HepG2 (cell line): ENCODE measurements at regions not wholly inside any gene's neighbourhood (a gene's known extent, or its start where the extent isn't known, plus 50 kb on each side); places are given as distances from the start of the nearest gene placed in this dataset.

Experiments used
- ATAC-seq: fragments of 200-7000 bp; cut with Tn5 transposase; 3 replicates; pipeline ENCODE4 v1.9.1; 2020; ENCODE audit warnings: mild to moderate bottlenecking, moderate library complexity
- BruUV-seq: library from RNA; stranded (reverse); fragments of 400-500 nt; replicated peaks from 2 replicates; lab custom pipeline; 2021; lab: Mats Ljungman, UMichigan
- CTCF ChIA-PET: fragments of 300-600 bp; formaldehyde crosslinking; extraction: SDS; loops from one replicate; lab custom pipeline; 2021; ENCODE audit warnings: low total read pairs, inconsistent platforms, low intra/inter-chr PET ratio; lab: Yijun Ruan, JAX
- POLR2A ChIA-PET: fragments of 350-600 bp; sonication (Branson Sonifier 250); formaldehyde crosslinking; loops from one replicate; lab custom pipeline; 2020; ENCODE audit warnings: antibody characterized with exemption, inconsistent platforms; lab: Yijun Ruan, JAX
- DNase-seq: peaks from one replicate; pipeline ENCODE4 v3.0.0-alpha.2; 2015; ENCODE audit warnings: low spot score
- FAIRE-seq: peaks from 3 replicates; lab custom pipeline; 2011; peaks lifted over from hg19 to GRCh38; lab: Jason Lieb, UNC
- H2AFZ ChIP-seq: one replicate; pipeline ENCODE4 v1.6.1; 2011; ENCODE audit warnings: low read length, inconsistent platforms
- H3K27ac ChIP-seq: fragments of 300-600 bp; 3 replicates; pipeline ENCODE4 v1.8.0; 2011; ENCODE audit warnings: mixed run types, mild to moderate bottlenecking, mixed read lengths, low read length, inconsistent platforms; ENCODE audit not compliant: insufficient read depth; ENCODE audit errors: extremely low read length
- H3K27me3 ChIP-seq, 2 experiments: fragments of 200-600 bp in 1 of 2; 2 replicates in 1 of 2; 3 replicates in 1 of 2; pipeline versions ENCODE4 v1.6.0 to v1.8.0; 2011; ENCODE audit warnings: low read length in 2 of 2, mild to moderate bottlenecking in 2 of 2, moderate library complexity in 2 of 2, inconsistent platforms in 1 of 2; ENCODE audit not compliant: insufficient read depth in 2 of 2, control insufficient read depth in 1 of 2
- H3K36me3 ChIP-seq, 2 experiments: fragments of 200-600 bp in 1 of 2; replicated peaks in 1 of 2; 2 replicates in 1 of 2; 3 replicates in 1 of 2; pipeline versions ENCODE4 v1.5.1 to v1.8.0; 2011; ENCODE audit warnings: low read length in 2 of 2, inconsistent platforms in 1 of 2; ENCODE audit not compliant: insufficient read depth in 2 of 2, control insufficient read depth in 1 of 2
- H3K4me1 ChIP-seq: 2 replicates; pipeline ENCODE4 v1.5.1; 2012; ENCODE audit warnings: low read length, inconsistent platforms; ENCODE audit not compliant: insufficient read depth
- H3K4me2 ChIP-seq: 2 replicates; pipeline ENCODE4 v1.6.0; 2011; ENCODE audit warnings: low read depth, low read length, inconsistent platforms
- H3K4me3 ChIP-seq, 3 experiments: fragments of 200-600 bp in 1 of 3; sonication (generic), shearing (Covaris generic) in 1 of 3; replicated peaks in 1 of 3; 2 replicates each; pipeline ENCODE4 v1.5.1; 2011 to 2016; ENCODE audit warnings: low read length in 3 of 3, inconsistent platforms in 2 of 3, low read depth in 2 of 3, mild to moderate bottlenecking in 2 of 3, control low read depth in 1 of 3, mixed read lengths in 1 of 3; ENCODE audit not compliant: insufficient read depth in 1 of 3
- H3K79me2 ChIP-seq: one replicate; pipeline ENCODE4 v1.6.1; 2011; ENCODE audit warnings: low read length, inconsistent platforms; ENCODE audit not compliant: insufficient read depth
- H3K9ac ChIP-seq: 2 replicates; pipeline ENCODE4 v1.6.0; 2011; ENCODE audit warnings: mild to moderate bottlenecking, low read depth, low read length, inconsistent platforms; ENCODE audit not compliant: insufficient read depth
- H3K9me3 ChIP-seq: 2 replicates; pipeline ENCODE4 v1.5.1; 2012; ENCODE audit warnings: mild to moderate bottlenecking, low read length
- H4K20me1 ChIP-seq: 2 replicates; pipeline ENCODE4 v1.6.0; 2011; ENCODE audit warnings: inconsistent platforms, mild to moderate bottlenecking, low read length, moderate library complexity; ENCODE audit not compliant: insufficient read depth
- AHR ChIP-seq: IDR thresholded peaks from 2 replicates; pipeline ENCODE4 v1.6.1; 2018; ENCODE audit warnings: missing genetic modification reagents, missing compliant biosample characterization
- ATF7 ChIP-seq, 2 experiments: fragments of 450-650 bp in 1 of 2; sonication (generic) in 1 of 2; formaldehyde crosslinking in 1 of 2; IDR thresholded peaks; 2 replicates each; pipeline versions ENCODE4 v1.4.0 to v1.6.1; 2016 to 2020; ENCODE audit warnings: antibody characterized with exemption in 1 of 2, mild to moderate bottlenecking in 1 of 2, missing genetic modification reagents in 1 of 2
- BCL6 ChIP-seq: IDR thresholded peaks from 2 replicates; pipeline ENCODE4 v1.6.1; 2016; ENCODE audit warnings: missing genetic modification reagents, missing compliant biosample characterization
- CTCF ChIP-seq: sonication (generic); formaldehyde crosslinking; IDR thresholded peaks from 2 replicates; pipeline ENCODE4 v1.5.0; 2020; ENCODE audit warnings: mild to moderate bottlenecking, missing genetic modification reagents, moderate library complexity
- ETS1 ChIP-seq: sonication (generic); formaldehyde crosslinking; IDR thresholded peaks from 2 replicates; pipeline ENCODE4 v1.4.0; 2020; ENCODE audit warnings: missing genetic modification reagents
- GABPB1 ChIP-seq: IDR thresholded peaks from 2 replicates; pipeline ENCODE4 v1.6.1; 2016; ENCODE audit warnings: mild to moderate bottlenecking, missing genetic modification reagents, moderate library complexity, missing compliant biosample characterization
- KAT2B ChIP-seq: fragments of 150-350 bp; IDR thresholded peaks from 2 replicates; pipeline ENCODE4 v1.6.1; 2014; ENCODE audit warnings: low read depth, low read length, borderline replicate concordance
- KMT2B ChIP-seq: IDR thresholded peaks from 2 replicates; pipeline ENCODE4 v1.6.1; 2016; ENCODE audit warnings: missing genetic modification reagents, missing compliant biosample characterization
- NR1H2 ChIP-seq: sonication (generic); formaldehyde crosslinking; IDR thresholded peaks from 2 replicates; pipeline ENCODE4 v1.8.1; 2022; ENCODE audit warnings: low read depth, missing genetic modification reagents, borderline replicate concordance
- STAT5B ChIP-seq: sonication (generic); formaldehyde crosslinking; IDR thresholded peaks from 2 replicates; pipeline ENCODE4 v1.4.0; 2020; ENCODE audit warnings: missing genetic modification reagents
- U2AF2 ChIP-seq: fragments of 200-400 bp; formaldehyde crosslinking; IDR thresholded peaks from 2 replicates; pipeline ENCODE4 v1.6.1; 2017; ENCODE audit warnings: low read depth, mild to moderate bottlenecking, low read length
- ZBTB38 ChIP-seq: sonication (generic); formaldehyde crosslinking; IDR thresholded peaks from 2 replicates; pipeline ENCODE4 v1.5.1; 2020; ENCODE audit warnings: mild to moderate bottlenecking, missing genetic modification reagents
- ZNF260 ChIP-seq: sonication (generic); formaldehyde crosslinking; IDR thresholded peaks from 2 replicates; pipeline ENCODE4 v1.4.0; 2020; ENCODE audit warnings: missing genetic modification reagents, low read depth, mild to moderate bottlenecking, borderline replicate concordance
- ZNF607 ChIP-seq: sonication (generic); formaldehyde crosslinking; IDR thresholded peaks from 2 replicates; pipeline ENCODE4 v1.5.1; 2020; ENCODE audit warnings: missing genetic modification reagents, mild to moderate bottlenecking, borderline replicate concordance
- WGBS: methylation state at CpG from one replicate; pipeline ENCODE4 v1.1.6; 2017; ENCODE audit warnings: low lambda C conversion rate; 5-methylcytosine and 5-hydroxymethylcytosine counted together
- in situ Hi-C: cut with HindIII; loops from 2 replicates; pipeline ENCODE4 v1.10.0; 2017; ENCODE audit warnings: low pct_unique_long_range_greater_than_20kb; ENCODE audit not compliant: extremely low pct_ligation_motif_present
- intact Hi-C: fragments of 100-400 bp; cut with micrococcal nuclease; formaldehyde crosslinking; loops from one replicate; pipeline ENCODE4 v1.10.0; 2022; ENCODE audit not compliant: unreplicated experiment
- TF ChIP-seq, protein P1 (sequence below): sonication (generic); formaldehyde crosslinking; IDR thresholded peaks from 2 replicates; pipeline ENCODE4 v1.4.0; 2020; ENCODE audit warnings: missing genetic modification reagents, borderline replicate concordance
- TF ChIP-seq, protein P2 (sequence below): sonication (generic); formaldehyde crosslinking; IDR thresholded peaks from 2 replicates; pipeline ENCODE4 v1.5.0; 2020; ENCODE audit warnings: mild to moderate bottlenecking, missing genetic modification reagents

GRCh38 chr10:125555267-125555666, 127.7 kb downstream of the TEX36 start:
- intact Hi-C loops (no loop called here), in situ Hi-C loops (no loop called here)
- H3K4me2 ChIP-seq = no peak overlapping the region
- H3K27me3 ChIP-seq = peaks cover 2 to 23% of the 10 kb centered on the region in 2 experiments; a peak in 3 of 5 replicates
- H4K20me1 ChIP-seq = no peaks in the 10 kb centered on the region
- H3K27ac ChIP-seq = no peak overlapping the region
- WGBS = 14% methylated on average over 9 of the region's 9 CpGs
- no peaks in the 10 kb centered on the region for H3K36me3 ChIP-seq
- H2AFZ ChIP-seq = no peak overlapping the region
- ATAC-seq = no peak
- no peak for FAIRE-seq
- ChIA-PET CTCF (no interaction called here), POLR2A (no interaction called here)
- DNase-seq = no peak
- no peak overlapping the region for H3K4me3 ChIP-seq
- no peaks in the 10 kb centered on the region for H3K4me1 ChIP-seq
- no peaks in the 10 kb centered on the region for H3K79me2 ChIP-seq
- no peak overlapping the region for H3K9ac ChIP-seq
- no peaks in the 10 kb centered on the region for H3K9me3 ChIP-seq
- BruUV-seq = no TSS peak
- no peak for TF ChIP-seq AHR (CRISPR knock-in tag)
- TF ChIP-seq, protein P1, sequence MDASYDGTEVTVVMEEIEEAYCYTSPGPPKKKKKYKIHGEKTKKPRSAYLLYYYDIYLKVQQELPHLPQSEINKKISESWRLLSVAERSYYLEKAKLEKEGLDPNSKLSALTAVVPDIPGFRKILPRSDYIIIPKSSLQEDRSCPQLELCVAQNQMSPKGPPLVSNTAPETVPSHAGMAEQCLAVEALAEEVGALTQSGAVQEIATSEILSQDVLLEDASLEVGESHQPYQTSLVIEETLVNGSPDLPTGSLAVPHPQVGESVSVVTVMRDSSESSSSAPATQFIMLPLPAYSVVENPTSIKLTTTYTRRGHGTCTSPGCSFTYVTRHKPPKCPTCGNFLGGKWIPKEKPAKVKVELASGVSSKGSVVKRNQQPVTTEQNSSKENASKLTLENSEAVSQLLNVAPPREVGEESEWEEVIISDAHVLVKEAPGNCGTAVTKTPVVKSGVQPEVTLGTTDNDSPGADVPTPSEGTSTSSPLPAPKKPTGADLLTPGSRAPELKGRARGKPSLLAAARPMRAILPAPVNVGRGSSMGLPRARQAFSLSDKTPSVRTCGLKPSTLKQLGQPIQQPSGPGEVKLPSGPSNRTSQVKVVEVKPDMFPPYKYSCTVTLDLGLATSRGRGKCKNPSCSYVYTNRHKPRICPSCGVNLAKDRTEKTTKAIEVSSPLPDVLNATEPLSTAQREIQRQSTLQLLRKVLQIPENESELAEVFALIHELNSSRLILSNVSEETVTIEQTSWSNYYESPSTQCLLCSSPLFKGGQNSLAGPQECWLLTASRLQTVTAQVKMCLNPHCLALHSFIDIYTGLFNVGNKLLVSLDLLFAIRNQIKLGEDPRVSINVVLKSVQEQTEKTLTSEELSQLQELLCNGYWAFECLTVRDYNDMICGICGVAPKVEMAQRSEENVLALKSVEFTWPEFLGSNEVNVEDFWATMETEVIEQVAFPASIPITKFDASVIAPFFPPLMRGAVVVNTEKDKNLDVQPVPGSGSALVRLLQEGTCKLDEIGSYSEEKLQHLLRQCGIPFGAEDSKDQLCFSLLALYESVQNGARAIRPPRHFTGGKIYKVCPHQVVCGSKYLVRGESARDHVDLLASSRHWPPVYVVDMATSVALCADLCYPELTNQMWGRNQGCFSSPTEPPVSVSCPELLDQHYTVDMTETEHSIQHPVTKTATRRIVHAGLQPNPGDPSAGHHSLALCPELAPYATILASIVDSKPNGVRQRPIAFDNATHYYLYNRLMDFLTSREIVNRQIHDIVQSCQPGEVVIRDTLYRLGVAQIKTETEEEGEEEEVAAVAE = no peak
- TF ChIP-seq GABPB1 = no peak
- TF ChIP-seq, protein P2, sequence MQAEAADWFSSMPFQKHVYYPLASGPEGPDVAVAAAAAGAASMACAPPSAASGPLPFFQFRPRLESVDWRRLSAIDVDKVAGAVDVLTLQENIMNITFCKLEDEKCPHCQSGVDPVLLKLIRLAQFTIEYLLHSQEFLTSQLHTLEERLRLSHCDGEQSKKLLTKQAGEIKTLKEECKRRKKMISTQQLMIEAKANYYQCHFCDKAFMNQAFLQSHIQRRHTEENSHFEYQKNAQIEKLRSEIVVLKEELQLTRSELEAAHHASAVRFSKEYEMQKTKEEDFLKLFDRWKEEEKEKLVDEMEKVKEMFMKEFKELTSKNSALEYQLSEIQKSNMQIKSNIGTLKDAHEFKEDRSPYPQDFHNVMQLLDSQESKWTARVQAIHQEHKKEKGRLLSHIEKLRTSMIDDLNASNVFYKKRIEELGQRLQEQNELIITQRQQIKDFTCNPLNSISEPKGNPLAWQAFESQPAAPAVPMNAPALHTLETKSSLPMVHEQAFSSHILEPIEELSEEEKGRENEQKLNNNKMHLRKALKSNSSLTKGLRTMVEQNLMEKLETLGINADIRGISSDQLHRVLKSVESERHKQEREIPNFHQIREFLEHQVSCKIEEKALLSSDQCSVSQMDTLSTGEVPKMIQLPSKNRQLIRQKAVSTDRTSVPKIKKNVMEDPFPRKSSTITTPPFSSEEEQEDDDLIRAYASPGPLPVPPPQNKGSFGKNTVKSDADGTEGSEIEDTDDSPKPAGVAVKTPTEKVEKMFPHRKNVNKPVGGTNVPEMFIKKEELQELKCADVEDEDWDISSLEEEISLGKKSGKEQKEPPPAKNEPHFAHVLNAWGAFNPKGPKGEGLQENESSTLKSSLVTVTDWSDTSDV (CRISPR knock-in tag) = no peak
- no peak for TF ChIP-seq NR1H2
- TF ChIP-seq KAT2B = no peak
- no peak for TF ChIP-seq ZNF607 (CRISPR knock-in tag)
- TF ChIP-seq ETS1 (CRISPR knock-in tag) = no peak
- no peak for TF ChIP-seq ZBTB38 (CRISPR knock-in tag)
- TF ChIP-seq ATF7 (IDR thresholded peaks at IDR 0.05) = no peak
- TF ChIP-seq ATF7 (CRISPR knock-in tag; IDR thresholded peaks at IDR 0.05) = no peak
- no peak for TF ChIP-seq U2AF2
- TF ChIP-seq STAT5B (CRISPR knock-in tag) = no peak
- no peak for TF ChIP-seq BCL6 (CRISPR knock-in tag)
- TF ChIP-seq CTCF (CRISPR knock-in tag) = no peak
- no peak for TF ChIP-seq ZNF260 (CRISPR knock-in tag)
- TF ChIP-seq KMT2B (CRISPR knock-in tag) = no peak
